IMR-90 (cell line): ENCODE measurements at regions not wholly inside any gene's neighbourhood (a gene's known extent, or its start where the extent isn't known, plus 50 kb on each side); places are given as distances from the start of the nearest gene placed in this dataset.

Experiments
- BHLHE40 ChIP-seq: fragments of 150-350 bp; IDR thresholded peaks from 2 replicates; pipeline ENCODE4 v1.6.1; 2016; ENCODE audit warnings: mild to moderate bottlenecking, low read depth, low read length
- CEBPB ChIP-seq: IDR thresholded peaks from 2 replicates; pipeline ENCODE4 v1.6.1; 2012; ENCODE audit warnings: low read depth, low read length, improper control_type of control experiment
- FOS ChIP-seq: fragments of 150-350 bp; IDR thresholded peaks from 2 replicates; pipeline ENCODE4 v1.6.1; 2016; ENCODE audit warnings: low read depth, low read length
- MXI1 ChIP-seq: IDR thresholded peaks from 2 replicates; pipeline ENCODE4 v1.6.1; 2012; ENCODE audit warnings: low read depth, mild to moderate bottlenecking, low read length, moderate library complexity, borderline replicate concordance
- NFE2L2 ChIP-seq: fragments of 150-350 bp; IDR thresholded peaks from 2 replicates; pipeline ENCODE4 v1.6.1; 2016; ENCODE audit warnings: low read depth, mild to moderate bottlenecking, low read length
- POLR2A ChIP-seq: IDR thresholded peaks from 2 replicates; pipeline ENCODE4 v1.6.1; 2012; ENCODE audit warnings: mild to moderate bottlenecking, low read depth, low read length
- RAD21 ChIP-seq: IDR thresholded peaks from 2 replicates; pipeline ENCODE4 v1.6.1; 2012; ENCODE audit warnings: low read length, improper control_type of control experiment
- RCOR1 ChIP-seq: IDR thresholded peaks from 2 replicates; pipeline ENCODE4 v1.6.1; 2012; ENCODE audit warnings: mild to moderate bottlenecking, low read length, improper control_type of control experiment; ENCODE audit not compliant: insufficient replicate concordance
- RFX5 ChIP-seq: IDR thresholded peaks from 2 replicates; pipeline ENCODE4 v1.8.0; 2012; ENCODE audit warnings: low read depth, mild to moderate bottlenecking, low read length, moderate library complexity
- SMC3 ChIP-seq: fragments of 150-350 bp; IDR thresholded peaks from 2 replicates; pipeline ENCODE4 v1.6.1; 2016; ENCODE audit warnings: low read depth, mild to moderate bottlenecking, antibody characterized with exemption, low read length, moderate library complexity
- TF ChIP-seq, protein P1 (sequence below): conservative IDR thresholded peaks from 2 replicates; pipeline ENCODE4 v1.5.1; 2012; ENCODE audit warnings: mild to moderate bottlenecking, low read depth, low read length, improper control_type of control experiment
- TF ChIP-seq, protein P2 (sequence below): fragments of 150-350 bp; IDR thresholded peaks from 2 replicates; pipeline ENCODE4 v1.6.1; 2017; ENCODE audit warnings: mild to moderate bottlenecking, antibody characterized with exemption, low read length, low read depth
- TF ChIP-seq, protein P3 (sequence below): fragments of 150-350 bp; IDR thresholded peaks from 2 replicates; pipeline ENCODE4 v1.6.1; 2016; ENCODE audit warnings: low read depth, mild to moderate bottlenecking, low read length, moderate library complexity, borderline replicate concordance

DNA sequence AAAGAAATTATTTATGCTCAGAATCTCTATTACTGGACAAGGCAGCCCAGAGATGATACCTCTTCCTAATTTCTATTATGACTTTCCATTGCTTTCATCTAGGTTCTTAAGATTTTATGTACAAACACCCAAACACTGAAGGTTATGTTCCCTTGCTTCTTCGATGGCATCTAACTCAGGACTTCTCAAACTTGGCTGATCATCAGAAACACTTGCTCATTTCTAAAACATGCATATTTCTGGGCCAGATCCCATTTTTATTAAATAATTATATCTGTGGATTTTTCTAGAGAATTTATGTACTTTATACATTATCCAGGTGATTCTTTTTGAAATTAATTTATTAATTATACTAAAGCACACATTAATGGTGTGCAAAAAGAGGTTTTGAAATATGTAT is 482.4 kb upstream of the NR2F2 start:
- no peak for TF ChIP-seq RAD21
- TF ChIP-seq, protein P1, sequence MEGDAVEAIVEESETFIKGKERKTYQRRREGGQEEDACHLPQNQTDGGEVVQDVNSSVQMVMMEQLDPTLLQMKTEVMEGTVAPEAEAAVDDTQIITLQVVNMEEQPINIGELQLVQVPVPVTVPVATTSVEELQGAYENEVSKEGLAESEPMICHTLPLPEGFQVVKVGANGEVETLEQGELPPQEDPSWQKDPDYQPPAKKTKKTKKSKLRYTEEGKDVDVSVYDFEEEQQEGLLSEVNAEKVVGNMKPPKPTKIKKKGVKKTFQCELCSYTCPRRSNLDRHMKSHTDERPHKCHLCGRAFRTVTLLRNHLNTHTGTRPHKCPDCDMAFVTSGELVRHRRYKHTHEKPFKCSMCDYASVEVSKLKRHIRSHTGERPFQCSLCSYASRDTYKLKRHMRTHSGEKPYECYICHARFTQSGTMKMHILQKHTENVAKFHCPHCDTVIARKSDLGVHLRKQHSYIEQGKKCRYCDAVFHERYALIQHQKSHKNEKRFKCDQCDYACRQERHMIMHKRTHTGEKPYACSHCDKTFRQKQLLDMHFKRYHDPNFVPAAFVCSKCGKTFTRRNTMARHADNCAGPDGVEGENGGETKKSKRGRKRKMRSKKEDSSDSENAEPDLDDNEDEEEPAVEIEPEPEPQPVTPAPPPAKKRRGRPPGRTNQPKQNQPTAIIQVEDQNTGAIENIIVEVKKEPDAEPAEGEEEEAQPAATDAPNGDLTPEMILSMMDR: no peak
- TF ChIP-seq, protein P2, sequence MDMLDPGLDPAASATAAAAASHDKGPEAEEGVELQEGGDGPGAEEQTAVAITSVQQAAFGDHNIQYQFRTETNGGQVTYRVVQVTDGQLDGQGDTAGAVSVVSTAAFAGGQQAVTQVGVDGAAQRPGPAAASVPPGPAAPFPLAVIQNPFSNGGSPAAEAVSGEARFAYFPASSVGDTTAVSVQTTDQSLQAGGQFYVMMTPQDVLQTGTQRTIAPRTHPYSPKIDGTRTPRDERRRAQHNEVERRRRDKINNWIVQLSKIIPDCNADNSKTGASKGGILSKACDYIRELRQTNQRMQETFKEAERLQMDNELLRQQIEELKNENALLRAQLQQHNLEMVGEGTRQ: no peak
- TF ChIP-seq POLR2A: no peak
- no peak for TF ChIP-seq SMC3
- no peak for TF ChIP-seq BHLHE40
- no peak for TF ChIP-seq FOS
- no peak for TF ChIP-seq MXI1
- TF ChIP-seq RFX5: no peak
- TF ChIP-seq, protein P3, sequence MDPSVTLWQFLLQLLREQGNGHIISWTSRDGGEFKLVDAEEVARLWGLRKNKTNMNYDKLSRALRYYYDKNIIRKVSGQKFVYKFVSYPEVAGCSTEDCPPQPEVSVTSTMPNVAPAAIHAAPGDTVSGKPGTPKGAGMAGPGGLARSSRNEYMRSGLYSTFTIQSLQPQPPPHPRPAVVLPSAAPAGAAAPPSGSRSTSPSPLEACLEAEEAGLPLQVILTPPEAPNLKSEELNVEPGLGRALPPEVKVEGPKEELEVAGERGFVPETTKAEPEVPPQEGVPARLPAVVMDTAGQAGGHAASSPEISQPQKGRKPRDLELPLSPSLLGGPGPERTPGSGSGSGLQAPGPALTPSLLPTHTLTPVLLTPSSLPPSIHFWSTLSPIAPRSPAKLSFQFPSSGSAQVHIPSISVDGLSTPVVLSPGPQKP: no peak
- TF ChIP-seq RCOR1: no peak
- no peak for TF ChIP-seq CEBPB
- no peak for TF ChIP-seq NFE2L2
